Dedifferentiated amniotic fluid mesenchymal stem cell (primary cell): ENCODE measurements at regions not wholly inside any gene's neighbourhood (a gene's known extent, or its start where the extent isn't known, plus 50 kb on each side); places are given as distances from the start of the nearest gene placed in this dataset.
"Not testable (repeated sequence)": the region's sequence is repeated elsewhere in the genome, so short reads cannot be mapped to it uniquely, and the experiment has no call there.

ENCODE experiments used
- DNase-seq: peaks from one replicate; pipeline ENCODE4 v3.0.0-alpha.2; 2016; ENCODE audit errors: extremely low spot score

GRCh38 chr6:4460586-4461475, 315.4 kb upstream of the CDYL start:
- DNase-seq = no peak

- DNase-seq = no peak
Observed at GRCh38 chr6:4459996-4460395, 316.2 kb upstream of the CDYL start.

- DNase-seq = peak; percentile 20
Observed at GRCh38 chr6:4459032-4459431, 317.2 kb upstream of the CDYL start.

GRCh38 chr6:4451718-4452117, 316.3 kb upstream of the ECI2 start:
- no peak for DNase-seq

GRCh38 chr6:4451081-4451480, 315.7 kb upstream of the ECI2 start:
- DNase-seq = no peak

- DNase-seq = no peak
Observed at GRCh38 chr6:4450237-4450636, 314.9 kb upstream of the ECI2 start.

GRCh38 chr6:4449409-4449808, 314.0 kb upstream of the ECI2 start:
- DNase-seq = no peak

- no peak for DNase-seq
Observed at GRCh38 chr6:4448841-4449240, 313.5 kb upstream of the ECI2 start.

- DNase-seq = no peak
Observed at GRCh38 chr6:4447639-4448330, 312.4 kb upstream of the ECI2 start.

GRCh38 chr6:4446982-4447381, 311.6 kb upstream of the ECI2 start:
- DNase-seq = no peak

- no peak for DNase-seq
Observed at GRCh38 chr6:4441981-4442434, 306.6 kb upstream of the ECI2 start.

- DNase-seq = no peak
Observed at GRCh38 chr6:4439159-4439558, 303.8 kb upstream of the ECI2 start.

GRCh38 chr6:4437342-4437741, 302.0 kb upstream of the ECI2 start:
- no peak for DNase-seq

- DNase-seq = no peak
Observed at GRCh38 chr6:4435981-4436445, 300.6 kb upstream of the ECI2 start.

GRCh38 chr6:4434655-4435054, 299.3 kb upstream of the ECI2 start:
- DNase-seq = no peak

- no peak for DNase-seq
Observed at GRCh38 chr6:4433199-4433598, 297.8 kb upstream of the ECI2 start.

- DNase-seq = no peak
Observed at GRCh38 chr6:4426968-4427367, 291.6 kb upstream of the ECI2 start.

GRCh38 chr6:4421837-4422236, 286.5 kb upstream of the ECI2 start:
- no peak for DNase-seq

GRCh38 chr6:4420160-4420865, 284.9 kb upstream of the ECI2 start:
- no peak for DNase-seq

- DNase-seq = no peak
Observed at GRCh38 chr6:4415549-4415948, 280.2 kb upstream of the ECI2 start.

- DNase-seq = not testable (repeated sequence)
Observed at GRCh38 chr6:4414078-4414477, 278.7 kb upstream of the ECI2 start.

- no peak for DNase-seq
Observed at GRCh38 chr6:4413073-4413472, 277.7 kb upstream of the ECI2 start.
